ENCODE measurements at regions not wholly inside any gene's neighbourhood (a gene's known extent, or its start where the extent isn't known, plus 50 kb on each side); places are given as distances from the start of the nearest gene placed in this dataset.

DNA sequence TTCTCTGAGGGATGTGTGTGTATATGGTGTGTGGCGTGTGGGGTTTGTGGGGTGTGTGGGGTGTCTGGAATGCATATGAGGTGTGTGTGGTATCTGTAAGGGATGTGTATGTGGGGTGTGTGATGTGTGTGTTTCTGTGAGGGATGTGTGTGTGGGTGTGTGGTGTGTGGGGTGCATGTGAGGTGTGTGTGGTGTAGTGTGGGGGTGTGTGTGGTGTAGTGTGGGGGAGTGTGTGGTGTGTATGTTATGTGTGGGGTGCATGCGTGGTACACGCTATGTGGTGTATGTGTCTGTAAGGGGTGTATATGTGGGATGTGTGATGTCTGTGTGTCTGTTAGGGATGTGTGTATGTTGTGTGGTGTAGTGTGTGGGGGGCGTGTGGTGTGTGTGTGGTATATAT lies 300.0 kb downstream of the FGF9 start:
- H3K56ac ChIP-seq (replicated peaks; ENCODE audit: insufficient read length, low read depth, low read length) = peak overlapping the region; percentile 92
- POLR2A ChIA-PET (ENCODE audit: partially characterized antibody) = no interaction called here
- no peak overlapping the region for H4K8ac ChIP-seq (ENCODE audit: extremely low read depth, insufficient read depth, low read length)
- H2BK15ac ChIP-seq (ENCODE audit: low read length) = peak overlapping the region; percentile 61; the same call in 1 of the 2 replicates
- peaks cover 0 to 7% of the 10 kb centered on the region in 2 experiments for H4K20me1 ChIP-seq (replicated peaks in 1 of 2; ENCODE audit: control insufficient read depth in 1 of 2, insufficient read depth in 2 of 2, low read length in 2 of 2)
- H2BK20ac ChIP-seq (ENCODE audit: low read length) = no peak overlapping the region
- no peak overlapping the region for H2BK5ac ChIP-seq (ENCODE audit: low read depth, low read length)
- CTCF ChIA-PET (ENCODE audit: partially characterized antibody) = no interaction called here
- H3K79me1 ChIP-seq (ENCODE audit: low read depth, low read length) = no peaks in the 10 kb centered on the region
- no peak overlapping the region for H3K9ac ChIP-seq (replicated peaks in 1 of 4; ENCODE audit: extremely low read depth in 1 of 4, low read depth in 3 of 4, low read length in 3 of 4)
- H3K4ac ChIP-seq (replicated peaks; ENCODE audit: insufficient read length, low read depth, low read length) = no peak overlapping the region
- DNase-seq (ENCODE audit: low read depth in 1 of 2, low spot score in 2 of 2) (no peak), FAIRE-seq (no peak)
- H4K91ac ChIP-seq (replicated peaks; ENCODE audit: insufficient read length, low read length) = peak overlapping the region; percentile 77
- H3K79me2 ChIP-seq (ENCODE audit: control insufficient read depth in 1 of 2, insufficient read depth in 2 of 2, low read length in 2 of 2) = no peaks in the 10 kb centered on the region
- 85 to 100% methylated on average over 1 to 4 of the region's 4 CpGs for WGBS, 2 experiments (ENCODE audit: extremely low coverage in 1 of 2, insufficient coverage in 1 of 2, insufficient read length in 1 of 2, insufficient replicate concordance in 2 of 2, low coverage in 1 of 2, low lambda C conversion rate in 2 of 2, missing lambda C conversion rate in 1 of 2)
- H3K18ac ChIP-seq (ENCODE audit: extremely low read depth, low read length) = no peak overlapping the region
- H3K23ac ChIP-seq (ENCODE audit: insufficient read length) = no peak overlapping the region
- H3K9me3 ChIP-seq (ENCODE audit: insufficient read depth in 2 of 2, low read depth in 1 of 2, low read length in 1 of 2) = no peaks in the 10 kb centered on the region
- no peak overlapping the region for H2AFZ ChIP-seq (ENCODE audit: low read length)
- H3K4me1 ChIP-seq (replicated peaks in 1 of 4; ENCODE audit: control insufficient read depth in 3 of 4, insufficient read depth in 4 of 4, low read length in 3 of 4) = peaks cover 0 to 3% (median 0%) of the 10 kb centered on the region in 4 experiments; a peak in 1 of 7 replicates
- no peaks in the 10 kb centered on the region for H3K27me3 ChIP-seq (replicated peaks in 1 of 4; ENCODE audit: control insufficient read depth in 3 of 4, extremely low read depth in 1 of 4, insufficient read depth in 3 of 4, low read length in 3 of 4)
- no peak overlapping the region for H2BK120ac ChIP-seq (replicated peaks; ENCODE audit: low read depth, low read length)
- H3K4me3 ChIP-seq (ENCODE audit: extremely low read depth in 1 of 4, insufficient read depth in 2 of 4, low read depth in 3 of 4, low read length in 4 of 4) = no peak overlapping the region
- H3K14ac ChIP-seq (ENCODE audit: insufficient read length) = no peak overlapping the region
- 0 out of 2 replicates have a peak overlapping the region, but pooled peaks have one; percentile 50 for H2BK12ac ChIP-seq (ENCODE audit: low read depth, low read length)
- TF ChIP-seq E2F6 (IDR thresholded peaks at IDR 0.05) (no peak), JUND (IDR thresholded peaks at IDR 0.05; ENCODE audit: low read length) (no peak), RNF2 (IDR thresholded peaks at IDR 0.05; ENCODE audit: borderline replicate concordance, low read depth, low read length, missing control alignments, poor library complexity, severe bottlenecking) (no peak), CTBP2 (IDR thresholded peaks at IDR 0.05; ENCODE audit: borderline replicate concordance, insufficient read depth, insufficient read length, low read length) (no peak), SIN3A (conservative IDR thresholded peaks at IDR 0.05 in 1 of 2, IDR thresholded peaks at IDR 0.05 in 1 of 2; ENCODE audit: low read depth in 1 of 2, low read length in 2 of 2) (no peak), RFX5 (IDR thresholded peaks at IDR 0.05; ENCODE audit: borderline replicate concordance, low read depth, low read length) (no peak), USF2 (IDR thresholded peaks at IDR 0.05; ENCODE audit: low read length) (no peak), NRF1 (IDR thresholded peaks at IDR 0.05; ENCODE audit: low read depth, low read length) (no peak), HDAC6 (IDR thresholded peaks at IDR 0.05; ENCODE audit: low read depth, low read length) (no peak), CHD1 (IDR thresholded peaks at IDR 0.05; ENCODE audit: low read depth, low read length) (no peak), BACH1 (IDR thresholded peaks at IDR 0.05; ENCODE audit: low read length) (no peak), TCF12 (IDR thresholded peaks at IDR 0.05; ENCODE audit: low read depth, low read length) (no peak), SP2 (IDR thresholded peaks at IDR 0.05; ENCODE audit: low read length) (no peak)
- no peaks in the 10 kb centered on the region for H3K36me3 ChIP-seq (ENCODE audit: control insufficient read depth in 2 of 4, insufficient read depth in 4 of 4, low read length in 3 of 4)
- H4K5ac ChIP-seq (ENCODE audit: insufficient read length, low read depth, low read length) = no peak overlapping the region
- H2AK5ac ChIP-seq (ENCODE audit: low read depth, low read length) = 0 out of 2 replicates have a peak overlapping the region, but pooled peaks have one; percentile 65
- peaks cover 14% of the 10 kb centered on the region; the same call in 1 of the 2 replicates for H3K23me2 ChIP-seq (ENCODE audit: low read depth, low read length)
- H3K27ac ChIP-seq (ENCODE audit: low read depth, low read length) = no peak overlapping the region
- no peak overlapping the region for H3K4me2 ChIP-seq (ENCODE audit: insufficient read depth in 1 of 2, low read depth in 2 of 2, low read length in 2 of 2)
